Liver (tissue), 2 donors: ENCODE measurements at regions not wholly inside any gene's neighbourhood (a gene's known extent, or its start where the extent isn't known, plus 50 kb on each side); places are given as distances from the start of the nearest gene placed in this dataset.

Source experiments
- YY1 ChIP-seq: IDR thresholded peaks from 2 replicates; pipeline ENCODE4 v1.6.1; 2016; ENCODE audit warnings: antibody characterized with exemption, mild to moderate bottlenecking
- TF ChIP-seq, protein P1 (sequence below): fragments of 150-350 bp; IDR thresholded peaks from 2 replicates; pipeline ENCODE4 v1.5.1; 2017; ENCODE audit warnings: improper control_type of control experiment, low read depth, low read length; ENCODE audit not compliant: missing input control
- donor health status: healthy.

- TF ChIP-seq, protein P1, sequence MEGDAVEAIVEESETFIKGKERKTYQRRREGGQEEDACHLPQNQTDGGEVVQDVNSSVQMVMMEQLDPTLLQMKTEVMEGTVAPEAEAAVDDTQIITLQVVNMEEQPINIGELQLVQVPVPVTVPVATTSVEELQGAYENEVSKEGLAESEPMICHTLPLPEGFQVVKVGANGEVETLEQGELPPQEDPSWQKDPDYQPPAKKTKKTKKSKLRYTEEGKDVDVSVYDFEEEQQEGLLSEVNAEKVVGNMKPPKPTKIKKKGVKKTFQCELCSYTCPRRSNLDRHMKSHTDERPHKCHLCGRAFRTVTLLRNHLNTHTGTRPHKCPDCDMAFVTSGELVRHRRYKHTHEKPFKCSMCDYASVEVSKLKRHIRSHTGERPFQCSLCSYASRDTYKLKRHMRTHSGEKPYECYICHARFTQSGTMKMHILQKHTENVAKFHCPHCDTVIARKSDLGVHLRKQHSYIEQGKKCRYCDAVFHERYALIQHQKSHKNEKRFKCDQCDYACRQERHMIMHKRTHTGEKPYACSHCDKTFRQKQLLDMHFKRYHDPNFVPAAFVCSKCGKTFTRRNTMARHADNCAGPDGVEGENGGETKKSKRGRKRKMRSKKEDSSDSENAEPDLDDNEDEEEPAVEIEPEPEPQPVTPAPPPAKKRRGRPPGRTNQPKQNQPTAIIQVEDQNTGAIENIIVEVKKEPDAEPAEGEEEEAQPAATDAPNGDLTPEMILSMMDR, result no peak
- TF ChIP-seq YY1, result no peak
Measured at GRCh38 chr7:18206331-18206730, 178.7 kb upstream of the PRPS1L1 start.
